Esophagus squamous epithelium (tissue), 4 donors: ENCODE measurements at regions not wholly inside any gene's neighbourhood (a gene's known extent, or its start where the extent isn't known, plus 50 kb on each side); places are given as distances from the start of the nearest gene placed in this dataset.

ENCODE experiments used
- POLR2A ChIP-seq, 4 donors: fragments of 450-650 bp; IDR thresholded peaks; one replicate each; pipeline ENCODE4 v1.6.1; 2017; ENCODE audit warnings: antibody characterized with exemption in 4 of 4, mild to moderate bottlenecking in 4 of 4, moderate library complexity in 3 of 4
- TF ChIP-seq, protein P1 (sequence below), 6 experiments: fragments of 450-650 bp in 4 of 6; fragments of 200-600 bp in 2 of 6; sonication (generic) in 2 of 6; IDR thresholded peaks; one replicate each; pipeline ENCODE4 v1.5.1; 2016 to 2019; ENCODE audit warnings: antibody characterized with exemption in 6 of 6, mild to moderate bottlenecking in 4 of 6, moderate library complexity in 4 of 6

DNA sequence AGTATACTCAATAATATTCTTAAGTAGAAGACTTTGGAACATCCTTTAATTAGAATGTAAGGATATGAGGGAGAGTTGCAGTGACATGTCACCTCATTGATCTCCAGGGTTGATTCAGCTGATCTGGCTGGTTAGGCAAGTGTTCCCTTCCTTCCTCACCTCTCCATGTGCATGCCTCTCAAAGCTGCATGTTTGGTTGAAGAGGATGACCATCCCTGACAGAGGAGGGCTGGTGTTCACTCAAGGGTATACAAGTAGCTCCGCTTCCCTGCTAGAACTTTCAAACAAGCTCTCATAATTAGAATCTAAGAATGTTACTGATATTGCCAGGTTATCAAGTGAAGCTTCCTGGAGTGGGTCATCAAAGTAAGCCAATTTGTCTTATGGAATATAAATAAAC is 341.1 kb upstream of the FLRT2 start:
- TF ChIP-seq, protein P1, sequence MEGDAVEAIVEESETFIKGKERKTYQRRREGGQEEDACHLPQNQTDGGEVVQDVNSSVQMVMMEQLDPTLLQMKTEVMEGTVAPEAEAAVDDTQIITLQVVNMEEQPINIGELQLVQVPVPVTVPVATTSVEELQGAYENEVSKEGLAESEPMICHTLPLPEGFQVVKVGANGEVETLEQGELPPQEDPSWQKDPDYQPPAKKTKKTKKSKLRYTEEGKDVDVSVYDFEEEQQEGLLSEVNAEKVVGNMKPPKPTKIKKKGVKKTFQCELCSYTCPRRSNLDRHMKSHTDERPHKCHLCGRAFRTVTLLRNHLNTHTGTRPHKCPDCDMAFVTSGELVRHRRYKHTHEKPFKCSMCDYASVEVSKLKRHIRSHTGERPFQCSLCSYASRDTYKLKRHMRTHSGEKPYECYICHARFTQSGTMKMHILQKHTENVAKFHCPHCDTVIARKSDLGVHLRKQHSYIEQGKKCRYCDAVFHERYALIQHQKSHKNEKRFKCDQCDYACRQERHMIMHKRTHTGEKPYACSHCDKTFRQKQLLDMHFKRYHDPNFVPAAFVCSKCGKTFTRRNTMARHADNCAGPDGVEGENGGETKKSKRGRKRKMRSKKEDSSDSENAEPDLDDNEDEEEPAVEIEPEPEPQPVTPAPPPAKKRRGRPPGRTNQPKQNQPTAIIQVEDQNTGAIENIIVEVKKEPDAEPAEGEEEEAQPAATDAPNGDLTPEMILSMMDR (IDR thresholded peaks at IDR 0.05): no peak
- TF ChIP-seq POLR2A (IDR thresholded peaks at IDR 0.05): no peak
